Karpas-422 (cell line): ENCODE measurements at regions not wholly inside any gene's neighbourhood (a gene's known extent, or its start where the extent isn't known, plus 50 kb on each side); places are given as distances from the start of the nearest gene placed in this dataset.

Experiments
- DNase-seq: peaks from one replicate; pipeline ENCODE4 v3.0.0-alpha.2; 2015
- H2AFZ ChIP-seq: fragments of 200-600 bp; sonication (generic); 2 replicates; pipeline ENCODE4 v1.6.1; 2014; ENCODE audit warnings: antibody characterized with exemption, low read length, mixed read lengths
- H3K27ac ChIP-seq: fragments of 200-600 bp; sonication (generic); 2 replicates; pipeline ENCODE4 v1.5.1; 2014; ENCODE audit warnings: mild to moderate bottlenecking, low read length, moderate library complexity
- H3K27me3 ChIP-seq: fragments of 200-600 bp; sonication (generic); 2 replicates; pipeline ENCODE4 v1.6.1; 2014; ENCODE audit warnings: low read length, mixed read lengths
- H3K36me3 ChIP-seq: fragments of 200-600 bp; sonication (generic); 2 replicates; pipeline ENCODE4 v1.6.1; 2014; ENCODE audit warnings: low read length, mixed read lengths; ENCODE audit not compliant: insufficient read depth
- H3K4me1 ChIP-seq: fragments of 200-600 bp; sonication (generic); 2 replicates; pipeline ENCODE4 v1.6.1; 2014; ENCODE audit warnings: mild to moderate bottlenecking, low read length, mixed read lengths
- H3K4me2 ChIP-seq: fragments of 200-600 bp; sonication (generic); 2 replicates; pipeline ENCODE4 v1.6.1; 2014; ENCODE audit warnings: low read length, low read depth, mild to moderate bottlenecking; ENCODE audit not compliant: poor library complexity, severe bottlenecking
- H3K4me3 ChIP-seq: fragments of 200-600 bp; sonication (generic); 2 replicates; pipeline ENCODE4 v1.5.1; 2014; ENCODE audit warnings: mild to moderate bottlenecking, antibody characterized with exemption, low read length, mixed read lengths
- H3K79me2 ChIP-seq: fragments of 200-600 bp; sonication (generic); 2 replicates; pipeline ENCODE4 v1.6.1; 2014; ENCODE audit warnings: mild to moderate bottlenecking, low read length, mixed read lengths
- H3K9ac ChIP-seq: fragments of 200-600 bp; sonication (generic); 2 replicates; pipeline ENCODE4 v1.6.0; 2014; ENCODE audit warnings: low read length
- H3K9me2 ChIP-seq: fragments of 200-600 bp; sonication (generic), shearing (Covaris generic); replicated peaks from 2 replicates; pipeline ENCODE4 v1.6.0; 2014; ENCODE audit warnings: mild to moderate bottlenecking, low read length, moderate library complexity; ENCODE audit not compliant: insufficient read depth
- H3K9me3 ChIP-seq: fragments of 300-700, 200-600 bp; sonication (generic); 2 replicates; pipeline ENCODE4 v1.6.1; 2014; ENCODE audit warnings: low read length, mixed read lengths
- H4K20me1 ChIP-seq: fragments of 200-600 bp; sonication (generic); 2 replicates; pipeline ENCODE4 v1.6.1; 2014; ENCODE audit warnings: mild to moderate bottlenecking, antibody characterized with exemption, low read length, low read depth; ENCODE audit not compliant: insufficient read depth

DNA sequence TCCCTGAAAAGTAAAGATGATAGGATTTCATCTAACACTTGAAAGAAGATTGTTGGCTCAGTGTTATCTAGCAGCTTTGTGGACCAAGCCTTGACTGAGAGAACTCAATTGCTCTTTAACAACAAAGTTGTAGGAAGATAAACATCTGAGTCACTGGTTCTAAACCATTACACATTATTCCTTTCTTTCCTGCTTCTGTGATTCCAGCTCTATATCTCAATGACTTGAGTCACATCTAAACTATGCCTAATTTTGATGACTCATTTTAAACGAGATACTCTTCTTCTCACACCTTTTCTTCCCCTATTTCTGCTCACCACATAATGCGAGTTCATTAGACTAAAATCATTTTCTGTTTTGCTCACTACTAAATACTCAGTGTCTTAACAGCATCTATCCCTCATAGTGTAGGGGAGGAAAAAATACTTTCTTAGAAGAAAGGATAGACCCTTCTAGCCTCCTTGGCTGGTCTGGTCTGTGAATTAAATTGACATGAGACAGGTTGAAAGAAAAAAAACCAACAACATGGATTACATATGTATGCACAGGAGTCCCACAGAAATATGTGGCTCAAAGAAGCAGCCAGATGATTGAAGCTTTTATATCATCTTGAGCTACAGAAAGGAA is 201.4 kb downstream of the C12orf50 start:
- no peaks in the 10 kb centered on the region for H3K9me2 ChIP-seq
- no peaks in the 10 kb centered on the region for H4K20me1 ChIP-seq
- no peak overlapping the region for H3K9ac ChIP-seq
- no peak overlapping the region for H3K4me3 ChIP-seq
- H3K4me1 ChIP-seq, result no peaks in the 10 kb centered on the region
- H3K36me3 ChIP-seq, result no peaks in the 10 kb centered on the region
- no peak overlapping the region for H2AFZ ChIP-seq
- no peaks in the 10 kb centered on the region for H3K79me2 ChIP-seq
- H3K9me3 ChIP-seq, result no peaks in the 10 kb centered on the region
- no peaks in the 10 kb centered on the region for H3K27me3 ChIP-seq
- H3K4me2 ChIP-seq, result no peak overlapping the region
- DNase-seq, result no peak
- H3K27ac ChIP-seq, result no peak overlapping the region

DNA sequence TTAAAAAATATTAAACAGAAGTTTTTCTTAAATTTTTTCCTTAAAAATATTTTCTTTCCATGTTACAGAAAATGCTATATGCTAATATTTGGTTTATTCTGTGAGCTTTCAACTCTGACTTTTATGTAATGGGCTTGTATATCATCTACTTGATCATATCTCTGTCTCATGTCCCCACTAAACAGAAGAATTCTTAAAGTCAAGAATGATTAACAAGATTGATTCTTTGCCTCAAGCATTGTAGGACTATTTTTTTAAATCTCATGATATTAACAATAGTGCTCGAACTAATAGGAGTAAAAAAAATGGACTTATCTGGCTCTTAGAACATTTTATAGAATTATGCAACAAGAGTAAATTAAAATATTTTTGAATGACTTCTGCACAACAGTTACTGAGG is 206.3 kb downstream of the C12orf50 start:
- H3K79me2 ChIP-seq, result no peaks in the 10 kb centered on the region

GRCh38 chr12:87820524-87821202 is 208.5 kb downstream of the C12orf50 start:
- H4K20me1 ChIP-seq, result no peaks in the 10 kb centered on the region
- no peak for DNase-seq
- H2AFZ ChIP-seq, result no peak overlapping the region
- H3K9me3 ChIP-seq, result no peaks in the 10 kb centered on the region
- H3K9ac ChIP-seq, result no peak overlapping the region
- H3K4me2 ChIP-seq, result no peak overlapping the region
- H3K4me1 ChIP-seq, result no peaks in the 10 kb centered on the region
- no peak overlapping the region for H3K27ac ChIP-seq
- no peaks in the 10 kb centered on the region for H3K36me3 ChIP-seq
- H3K9me2 ChIP-seq, result no peaks in the 10 kb centered on the region
- no peaks in the 10 kb centered on the region for H3K27me3 ChIP-seq
- no peak overlapping the region for H3K4me3 ChIP-seq
- H3K79me2 ChIP-seq, result no peaks in the 10 kb centered on the region

More for the DNA sequence above, 206.3 kb downstream of the C12orf50 start:
- DNase-seq, result no peak
- H3K36me3 ChIP-seq, result no peaks in the 10 kb centered on the region
- no peaks in the 10 kb centered on the region for H4K20me1 ChIP-seq
- H3K9ac ChIP-seq, result no peak overlapping the region
- H3K27me3 ChIP-seq, result no peaks in the 10 kb centered on the region
- H3K4me1 ChIP-seq, result no peaks in the 10 kb centered on the region
- H3K9me3 ChIP-seq, result no peaks in the 10 kb centered on the region
- H3K4me3 ChIP-seq, result no peak overlapping the region
- H3K9me2 ChIP-seq, result no peaks in the 10 kb centered on the region
- H3K4me2 ChIP-seq, result no peak overlapping the region
- H2AFZ ChIP-seq, result no peak overlapping the region
- H3K27ac ChIP-seq, result no peak overlapping the region

DNA sequence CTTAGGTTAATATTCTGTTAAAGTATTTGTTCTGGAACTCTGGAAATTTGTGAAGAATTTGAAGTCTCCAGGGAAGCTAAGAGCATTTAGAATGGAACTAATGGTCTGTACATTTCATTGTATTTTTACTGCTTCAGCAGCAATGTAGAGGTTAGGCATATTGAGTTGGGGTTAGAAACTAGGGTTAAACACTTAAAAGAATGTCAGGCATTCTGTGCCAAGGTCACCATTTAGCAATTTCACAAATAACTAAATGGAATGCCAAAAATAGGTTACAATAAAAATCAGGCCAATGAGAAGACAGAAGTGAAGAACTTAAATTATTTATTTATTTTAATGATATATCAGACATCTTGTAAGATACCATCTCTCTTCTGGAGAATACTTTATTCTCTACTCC is 210.8 kb downstream of the C12orf50 start:
- Histone ChIP-seq H3K36me3 (no peaks in the 10 kb centered on the region), H3K27me3 (no peaks in the 10 kb centered on the region), H3K9me2 (no peaks in the 10 kb centered on the region), H3K9ac (no peak overlapping the region), H3K9me3 (no peaks in the 10 kb centered on the region), H3K4me1 (no peaks in the 10 kb centered on the region), H3K79me2 (no peaks in the 10 kb centered on the region), H3K4me3 (no peak overlapping the region), H3K27ac (no peak overlapping the region), H3K4me2 (no peak overlapping the region), H2AFZ (no peak overlapping the region), H4K20me1 (no peaks in the 10 kb centered on the region)
- no peak for DNase-seq

DNA sequence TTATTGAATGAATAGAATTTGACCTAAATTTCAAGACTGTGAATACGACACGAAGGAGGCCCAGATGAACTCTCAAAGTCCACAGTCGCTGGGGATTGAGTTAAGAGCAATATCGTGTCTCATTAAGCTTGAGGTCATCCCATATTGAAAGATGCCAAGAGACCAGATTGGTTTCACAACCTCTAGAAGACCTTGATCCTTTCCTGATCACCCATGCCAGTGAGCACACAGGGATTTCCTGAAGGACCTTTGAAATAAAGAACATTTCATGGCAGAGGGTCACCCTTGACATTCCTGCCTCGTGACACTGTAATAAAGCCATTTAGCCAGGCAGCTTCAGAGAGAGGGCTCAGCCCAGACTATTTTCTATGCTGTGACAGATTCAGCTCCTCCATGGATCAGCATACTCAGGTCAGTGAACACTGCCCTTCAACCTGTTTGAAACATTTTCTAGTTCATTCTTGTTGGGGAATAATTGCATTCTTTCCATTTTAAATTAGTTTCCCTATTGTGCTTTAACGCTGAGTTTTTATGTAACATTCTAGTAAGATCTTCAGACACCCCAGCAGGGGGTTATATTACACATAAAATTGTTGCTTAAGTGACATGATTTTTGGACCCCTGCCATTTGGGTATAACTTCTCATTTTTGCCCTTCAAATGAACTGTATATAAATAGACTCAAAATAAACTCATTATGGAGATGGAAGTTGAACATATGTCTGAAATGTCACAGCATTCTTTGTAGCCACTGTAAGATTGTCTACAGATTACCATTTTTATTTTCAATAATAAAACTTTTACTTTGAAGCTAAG is 213.2 kb downstream of the C12orf50 start:
- DNase-seq, result no peak
- Histone ChIP-seq H3K36me3 (no peaks in the 10 kb centered on the region), H2AFZ (no peak overlapping the region), H3K9me3 (no peaks in the 10 kb centered on the region), H4K20me1 (no peaks in the 10 kb centered on the region), H3K9ac (no peak overlapping the region), H3K27me3 (0 out of 2 replicates have a peak, but pooled peaks cover 3% of the 10 kb centered on the region), H3K4me2 (no peak overlapping the region), H3K79me2 (no peaks in the 10 kb centered on the region), H3K9me2 (no peaks in the 10 kb centered on the region), H3K27ac (no peak overlapping the region), H3K4me1 (no peaks in the 10 kb centered on the region), H3K4me3 (no peak overlapping the region)

DNA sequence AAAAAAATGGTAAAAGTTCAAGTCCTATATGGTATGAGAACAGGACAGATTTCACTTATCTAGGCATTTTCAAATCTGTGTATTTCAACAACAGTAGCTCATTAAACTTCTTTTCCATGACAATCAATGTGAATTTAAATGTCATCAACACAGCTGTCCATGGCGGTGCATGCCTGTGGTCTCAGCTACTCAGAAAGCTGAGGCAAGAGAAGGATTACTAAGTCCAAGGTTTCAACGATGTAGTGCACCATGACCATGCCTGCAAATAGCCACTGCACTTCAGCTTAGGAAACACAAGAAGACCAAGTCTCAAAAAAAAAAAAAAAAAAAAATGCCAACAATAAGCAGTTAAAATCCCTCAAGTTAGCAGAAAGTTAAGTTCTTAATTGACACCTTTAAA is 214.6 kb downstream of the C12orf50 start:
- no peak overlapping the region for H3K27ac ChIP-seq
- no peak overlapping the region for H3K9ac ChIP-seq
- no peaks in the 10 kb centered on the region for H4K20me1 ChIP-seq
- no peak overlapping the region for H2AFZ ChIP-seq
- no peaks in the 10 kb centered on the region for H3K9me2 ChIP-seq
- H3K9me3 ChIP-seq, result no peaks in the 10 kb centered on the region
- H3K27me3 ChIP-seq, result 0 out of 2 replicates have a peak, but pooled peaks cover 3% of the 10 kb centered on the region
- H3K36me3 ChIP-seq, result no peaks in the 10 kb centered on the region
- no peak overlapping the region for H3K4me3 ChIP-seq
- no peak for DNase-seq
- no peak overlapping the region for H3K4me2 ChIP-seq
- H3K4me1 ChIP-seq, result no peaks in the 10 kb centered on the region
- H3K79me2 ChIP-seq, result no peaks in the 10 kb centered on the region

GRCh38 chr12:87813476-87814234 is 215.5 kb downstream of the C12orf50 start:
- no peaks in the 10 kb centered on the region; the same call in 1 of the 2 replicates for H3K9me2 ChIP-seq
- no peaks in the 10 kb centered on the region for H3K9me3 ChIP-seq
- H3K79me2 ChIP-seq, result no peaks in the 10 kb centered on the region
- H3K9ac ChIP-seq, result no peak overlapping the region
- H2AFZ ChIP-seq, result no peak overlapping the region
- no peaks in the 10 kb centered on the region for H3K36me3 ChIP-seq
- H4K20me1 ChIP-seq, result no peaks in the 10 kb centered on the region
- H3K4me3 ChIP-seq, result no peak overlapping the region
- H3K27ac ChIP-seq, result no peak overlapping the region
- 0 out of 2 replicates have a peak, but pooled peaks cover 3% of the 10 kb centered on the region for H3K27me3 ChIP-seq
- H3K4me2 ChIP-seq, result no peak overlapping the region
- DNase-seq, result no peak
- H3K4me1 ChIP-seq, result no peaks in the 10 kb centered on the region
